NCI-H1048 (cell line): ENCODE measurements at regions not wholly inside any gene's neighbourhood (a gene's known extent, or its start where the extent isn't known, plus 50 kb on each side); places are given as distances from the start of the nearest gene placed in this dataset.
A peak's percentile ranks its signal among the peaks of the same experiment; 100 is the strongest.
"Not testable (repeated sequence)": the region's sequence is repeated elsewhere in the genome, so short reads cannot be mapped to it uniquely, and the experiment has no call there.

ENCODE experiments used
- DNase-seq: peaks from one replicate; lab custom pipeline; 2025; lab: John Stamatoyannopoulos, UW

DNA sequence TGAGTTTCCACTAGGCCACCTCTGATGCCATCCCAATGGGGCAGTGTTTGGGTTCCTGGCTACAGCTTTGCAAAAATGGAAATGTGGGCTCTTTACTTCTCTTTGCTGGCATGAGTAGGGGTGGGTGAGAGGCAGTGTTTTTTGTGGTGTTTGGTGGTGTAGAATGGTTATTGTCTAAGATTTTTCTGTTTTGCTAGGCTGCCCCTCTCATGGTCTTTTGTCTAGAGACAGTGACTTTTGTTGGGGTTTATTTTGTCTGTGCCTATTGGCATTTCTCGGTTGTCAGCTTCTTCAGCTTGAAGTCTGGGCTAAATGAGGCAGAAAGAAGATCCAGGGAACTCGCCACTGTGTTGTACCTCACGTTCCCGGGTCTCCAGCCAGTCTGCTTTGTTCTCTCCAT lies 112.1 kb downstream of the CENPF start:
- no peak for DNase-seq

DNA sequence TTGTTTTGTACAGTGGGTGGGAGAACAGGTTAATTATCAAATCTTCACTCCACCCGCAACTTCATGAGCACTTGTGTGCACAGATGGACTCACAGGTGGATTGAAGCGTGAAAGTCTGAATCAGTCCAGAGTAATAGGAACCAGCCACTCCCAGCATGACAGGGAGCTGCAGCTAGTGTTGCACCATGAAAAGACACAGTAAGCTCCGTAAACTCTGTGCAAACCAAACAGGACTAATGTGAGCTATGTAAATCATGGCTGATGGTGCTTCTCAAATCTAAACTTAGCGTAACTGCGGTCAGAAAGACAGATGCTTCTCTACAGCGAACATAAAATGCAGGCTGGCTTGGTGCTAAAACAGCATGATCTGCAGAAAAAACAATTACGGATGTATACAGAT lies 114.4 kb downstream of the CENPF start:
- DNase-seq = no peak

DNA sequence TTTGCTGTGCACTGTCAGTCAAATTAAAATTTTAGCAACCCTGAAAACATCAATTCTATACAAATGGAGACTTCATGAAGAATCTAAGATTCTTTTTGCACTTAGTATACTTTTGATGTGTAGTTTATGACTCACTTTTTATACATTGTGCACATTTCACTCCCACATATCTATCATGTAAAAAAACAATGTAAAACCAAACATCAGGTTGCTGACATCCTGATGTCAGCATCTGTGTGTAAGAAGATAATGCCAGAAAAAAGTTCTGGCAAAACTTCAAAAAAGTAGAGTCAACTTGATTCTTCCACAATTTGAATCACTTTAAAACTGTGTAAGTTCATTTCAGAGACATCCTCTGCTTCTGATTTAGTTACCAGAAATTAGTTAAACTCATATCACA lies 115.7 kb downstream of the CENPF start:
- DNase-seq = no peak

DNA sequence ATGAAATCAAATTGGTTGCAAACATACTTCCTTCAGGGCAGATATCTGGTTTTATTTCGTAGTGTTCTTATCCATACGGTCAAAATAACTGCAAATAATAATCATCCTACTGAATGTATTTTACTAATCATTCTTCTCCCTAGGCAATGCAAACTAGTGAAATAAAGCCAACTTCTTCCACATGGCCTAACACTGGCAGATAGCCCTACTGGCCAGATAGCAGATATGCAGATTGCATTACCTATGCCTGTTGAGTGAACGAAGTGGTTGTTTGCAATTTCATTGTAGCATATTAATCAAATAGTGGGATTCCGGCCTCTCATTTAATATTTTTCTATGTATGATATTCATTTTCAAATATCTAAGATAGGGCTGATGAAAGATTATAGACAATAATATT lies 116.2 kb downstream of the CENPF start:
- peak; percentile 13 for DNase-seq

DNA sequence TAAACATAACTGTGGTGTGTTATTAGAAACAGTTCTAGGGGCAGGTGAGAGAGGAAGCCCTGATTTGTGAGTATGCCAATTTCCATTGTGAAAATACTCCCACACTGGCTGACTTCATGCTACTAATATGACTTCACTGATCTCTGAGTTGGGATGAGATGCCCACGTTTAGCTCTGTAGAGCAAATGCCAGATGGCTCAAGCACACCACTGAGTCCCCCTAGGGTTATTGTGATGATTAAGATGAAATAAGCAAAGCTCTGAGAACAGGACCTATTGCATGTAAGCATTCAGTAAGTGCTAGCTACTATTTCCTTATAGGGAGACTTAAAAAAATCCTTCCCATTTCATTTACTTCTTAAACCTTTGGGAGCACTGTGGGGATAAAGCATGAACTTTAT lies 117.6 kb downstream of the CENPF start:
- DNase-seq = no peak

DNA sequence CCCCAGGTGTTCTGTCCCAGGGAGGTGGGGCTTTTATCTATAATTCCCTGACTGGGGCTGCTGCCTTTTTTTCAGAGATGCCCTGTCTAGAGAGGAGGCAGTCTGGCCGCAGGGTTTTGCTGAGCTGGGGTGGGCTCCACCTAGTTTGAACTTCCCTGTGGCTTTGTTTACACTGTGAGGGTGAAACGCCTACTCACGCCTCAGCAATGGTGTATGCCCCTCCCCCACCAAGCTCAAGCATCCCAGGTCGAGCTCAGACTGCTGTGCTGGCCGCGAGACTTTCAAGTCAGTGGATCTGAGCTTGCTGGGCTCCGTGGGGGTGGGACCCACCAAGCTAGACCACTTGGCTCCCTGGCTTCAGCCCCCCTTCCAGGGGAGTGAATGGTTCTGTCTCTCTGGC lies 124.3 kb downstream of the CENPF start:
- no peak for DNase-seq

DNA sequence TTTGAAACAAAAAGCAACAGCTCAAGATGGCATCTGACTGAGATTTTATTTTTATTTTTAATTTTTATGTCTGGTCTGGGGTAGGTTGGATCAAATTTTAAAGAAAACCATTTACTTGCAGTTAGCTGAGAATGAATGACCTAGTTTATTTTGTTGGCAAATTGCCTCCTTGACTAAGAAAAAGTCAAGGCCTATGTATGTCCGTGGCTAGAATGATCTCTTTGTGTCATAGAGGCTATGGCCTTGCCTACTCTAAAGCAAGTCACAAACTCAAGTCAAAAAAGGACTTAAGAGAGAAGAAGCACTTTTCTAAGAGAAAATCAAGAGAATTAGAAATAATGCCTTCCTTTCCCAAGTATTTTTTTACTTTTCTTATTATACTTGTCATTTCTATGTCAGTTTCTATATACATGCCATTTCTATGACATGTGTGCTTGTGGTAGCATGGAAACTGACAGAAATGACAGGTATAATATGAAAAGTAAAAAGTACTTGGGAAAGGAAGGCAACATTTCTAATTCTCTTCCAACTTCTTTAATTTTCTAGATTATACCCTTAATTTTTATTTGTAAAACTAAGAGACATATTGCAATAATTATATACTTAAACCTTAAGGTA lies 136.7 kb downstream of the CENPF start:
- no peak for DNase-seq

DNA sequence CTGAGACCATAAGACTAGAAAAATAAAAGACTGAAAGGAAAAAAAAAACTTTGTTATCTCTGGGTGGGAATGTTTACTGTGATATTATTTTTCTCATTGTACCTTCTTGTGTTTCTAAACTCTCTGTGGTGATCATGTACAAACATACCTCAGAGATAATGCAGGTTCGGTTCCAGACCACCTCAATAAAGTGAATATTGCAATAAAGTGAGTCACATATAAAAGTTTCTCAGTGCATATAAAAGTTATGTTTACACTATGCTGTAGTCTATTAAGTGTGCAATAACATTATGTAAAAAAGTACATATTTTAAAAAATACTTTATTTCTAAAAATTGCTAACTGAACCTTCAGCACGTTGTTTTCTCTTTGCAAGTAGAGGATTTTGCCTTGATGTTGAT lies 137.5 kb downstream of the CENPF start:
- DNase-seq = no peak

DNA sequence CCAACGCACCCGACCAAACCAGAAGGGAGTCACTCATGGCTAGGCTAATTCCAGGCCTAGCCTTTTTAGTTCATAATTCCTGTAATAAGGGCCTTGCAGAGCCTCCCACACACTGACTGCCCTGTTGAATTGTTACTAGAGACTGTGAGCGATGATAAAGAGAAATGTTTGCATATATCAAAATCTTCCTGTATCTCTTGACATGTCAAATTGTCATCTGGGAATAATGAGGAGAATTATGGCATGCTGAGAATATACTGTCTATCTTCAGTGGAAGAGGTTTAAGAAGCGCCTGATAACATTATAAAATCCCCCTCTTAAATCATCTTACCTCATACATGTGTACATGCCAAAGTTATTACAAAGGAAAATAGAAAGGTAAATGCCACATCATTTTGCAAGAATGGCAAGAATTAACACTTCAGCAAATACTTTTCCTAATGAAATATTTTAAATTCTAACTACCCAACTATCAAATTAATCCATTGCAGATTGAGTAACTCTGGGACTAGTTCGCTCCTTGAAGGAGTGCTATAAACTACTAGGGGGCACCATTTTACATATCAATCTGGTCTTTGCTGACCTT lies 144.1 kb downstream of the CENPF start:
- no peak for DNase-seq

DNA sequence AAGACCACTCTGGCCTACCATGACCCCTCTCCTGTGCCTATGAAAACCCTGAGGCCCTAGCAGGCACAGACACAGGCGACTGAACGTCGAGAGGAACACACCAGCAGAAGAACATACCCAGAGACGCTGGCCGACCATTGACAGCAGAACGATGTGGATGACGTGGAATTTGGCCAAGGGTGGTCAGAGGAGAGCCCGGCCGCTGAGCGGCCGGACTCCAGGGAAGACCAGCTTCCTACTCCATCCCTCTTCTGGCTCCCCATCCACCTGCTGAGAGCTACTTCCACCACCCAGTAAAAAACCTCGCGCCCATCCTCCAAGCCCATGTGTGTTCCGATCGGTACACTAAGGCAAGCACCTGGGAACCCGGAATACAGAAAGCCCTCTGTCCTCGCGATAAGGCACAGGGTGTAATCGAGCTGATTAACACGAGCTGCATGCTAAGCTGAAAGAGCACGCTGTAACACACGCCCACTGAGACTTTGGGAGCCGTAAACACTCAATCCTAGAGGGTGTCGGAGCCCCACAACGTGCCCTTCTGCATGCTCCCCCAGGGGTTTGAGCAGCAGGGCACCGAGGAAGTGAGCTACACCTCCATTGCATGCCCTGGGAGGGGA lies 150.3 kb downstream of the CENPF start:
- no peak for DNase-seq

DNA sequence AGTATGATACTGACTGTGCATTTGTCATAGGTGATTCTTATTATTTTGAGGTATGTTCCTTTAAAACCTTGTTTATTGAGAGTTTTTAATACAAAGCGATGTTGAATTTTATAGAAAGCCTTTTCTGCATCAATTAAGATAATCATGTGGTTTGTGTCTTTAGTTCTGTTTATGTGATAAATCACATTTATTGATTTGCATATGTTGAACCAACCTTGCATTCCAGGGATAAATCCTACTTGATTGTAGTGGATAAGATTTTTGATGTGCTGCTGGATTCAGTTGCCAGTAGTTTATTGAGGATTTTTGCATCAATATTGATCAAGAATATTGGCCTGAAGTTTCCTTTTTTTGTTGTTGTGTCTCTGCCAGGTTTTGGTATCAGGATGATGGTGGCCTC lies 158.0 kb downstream of the CENPF start:
- DNase-seq = no peak

DNA sequence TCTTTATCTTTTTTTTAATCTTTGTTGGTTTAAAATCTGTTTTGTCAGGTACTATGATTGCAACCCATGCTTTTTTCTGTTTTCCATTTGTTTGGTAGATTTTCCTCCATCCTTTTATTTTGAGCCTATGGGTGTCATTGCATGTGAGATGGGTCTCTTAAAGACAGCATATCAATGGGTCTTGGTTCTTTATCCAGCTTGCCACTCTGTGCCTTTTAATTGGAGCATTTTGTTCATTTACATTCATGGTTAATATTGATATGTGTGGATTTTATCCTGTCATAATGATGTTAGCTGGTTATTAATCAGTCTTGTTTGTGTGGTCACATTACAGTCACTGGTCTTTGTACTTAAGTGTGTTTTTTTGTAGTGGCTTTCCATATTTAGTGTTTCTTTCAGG lies 159.9 kb downstream of the CENPF start:
- DNase-seq = no peak

DNA sequence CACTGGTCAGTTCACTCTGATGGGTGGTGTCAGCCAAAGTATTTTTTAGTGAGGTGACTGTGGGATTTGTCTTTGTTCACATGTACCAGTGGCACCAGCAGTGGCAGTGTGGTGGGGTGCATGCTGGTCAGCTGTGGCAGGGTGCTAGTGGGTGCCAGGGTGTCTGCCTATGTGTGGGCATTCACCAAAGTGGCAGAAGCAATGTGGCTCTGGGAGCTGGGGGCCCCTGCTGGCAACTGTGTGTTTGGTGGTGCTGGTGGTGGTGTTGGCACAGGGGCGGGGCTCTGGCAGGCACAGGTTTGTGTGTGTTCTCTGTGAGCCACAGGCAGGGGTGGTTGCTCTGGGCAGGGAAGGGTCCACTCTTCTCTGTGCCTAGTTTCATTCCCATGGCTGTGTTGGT lies 161.5 kb downstream of the CENPF start:
- DNase-seq = no peak

DNA sequence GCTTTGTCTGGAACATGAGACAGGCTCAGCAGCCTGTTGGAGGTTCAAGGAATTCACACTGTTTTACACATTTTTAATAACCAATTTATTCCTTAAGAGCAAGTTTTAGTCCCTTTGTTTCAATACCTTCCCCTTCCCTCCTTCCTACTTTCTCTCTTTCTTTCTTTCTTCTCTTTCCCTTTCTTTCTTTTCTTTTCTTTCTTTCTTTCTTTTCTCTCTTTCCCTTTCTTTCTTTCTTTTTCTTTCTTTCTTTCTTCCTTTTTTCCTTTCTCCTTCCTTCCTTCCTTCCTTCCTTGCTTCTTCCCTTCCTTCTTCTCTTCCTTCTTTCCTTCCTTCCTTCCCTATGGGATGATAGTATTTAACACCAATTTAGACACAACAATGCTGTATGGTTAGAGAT lies 164.2 kb downstream of the CENPF start:
- DNase-seq = no peak

DNA sequence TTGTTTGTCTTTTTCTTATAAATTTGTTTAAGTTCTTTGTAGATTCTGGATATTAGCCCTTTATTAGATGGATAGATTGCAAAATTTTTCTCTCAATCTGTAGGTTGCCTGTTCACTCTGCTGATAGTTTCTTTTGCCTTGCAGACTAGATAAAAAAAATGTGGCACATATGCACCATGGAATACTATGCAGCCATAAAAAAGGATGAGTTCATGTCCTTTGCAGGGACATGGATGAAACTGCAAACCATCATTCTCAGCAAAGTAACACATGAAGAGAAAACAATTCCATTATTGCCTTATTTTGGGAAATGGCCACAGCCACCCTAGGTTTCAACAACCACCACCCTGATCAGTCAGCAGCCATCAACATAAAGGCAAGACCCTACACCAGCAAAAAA lies 166.7 kb downstream of the CENPF start:
- DNase-seq = not testable (repeated sequence)

DNA sequence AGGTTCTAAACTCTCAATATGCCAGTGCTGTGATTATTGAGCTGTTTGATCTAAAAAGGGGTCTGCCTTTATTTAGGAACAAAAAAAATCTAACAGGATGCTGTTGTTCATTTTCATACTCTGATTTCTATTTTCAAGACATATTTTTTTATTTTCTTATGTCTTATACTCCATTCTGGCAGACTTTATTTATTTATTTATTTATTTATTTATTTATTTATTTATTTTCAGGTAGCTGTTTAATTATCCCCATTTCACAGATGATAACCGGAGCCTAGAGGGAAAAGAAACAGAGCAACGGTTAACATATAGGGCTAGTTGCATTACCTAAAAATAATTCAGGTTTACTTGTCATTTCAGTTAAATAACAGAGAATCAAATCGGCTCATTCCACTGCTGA lies 174.4 kb downstream of the CENPF start:
- no peak for DNase-seq

DNA sequence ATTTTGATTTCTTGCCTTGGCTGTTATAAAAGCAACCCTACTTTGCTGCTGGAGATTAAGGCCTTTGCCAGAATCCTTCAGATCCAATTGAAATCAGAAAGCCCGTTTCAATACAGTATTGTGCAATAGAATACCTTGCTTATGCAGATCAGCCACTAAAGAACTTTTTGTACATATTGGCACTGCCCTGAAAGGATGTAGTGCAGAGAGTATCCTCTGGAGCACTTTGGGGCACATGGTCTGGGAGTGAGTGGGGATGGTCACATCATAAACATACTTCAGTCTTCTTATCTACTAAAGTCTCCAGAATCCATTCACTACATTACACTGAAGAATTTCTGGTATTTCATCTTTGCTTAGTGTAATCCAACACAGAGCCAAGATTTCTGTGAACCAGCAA lies 189.0 kb downstream of the CENPF start:
- no peak for DNase-seq

DNA sequence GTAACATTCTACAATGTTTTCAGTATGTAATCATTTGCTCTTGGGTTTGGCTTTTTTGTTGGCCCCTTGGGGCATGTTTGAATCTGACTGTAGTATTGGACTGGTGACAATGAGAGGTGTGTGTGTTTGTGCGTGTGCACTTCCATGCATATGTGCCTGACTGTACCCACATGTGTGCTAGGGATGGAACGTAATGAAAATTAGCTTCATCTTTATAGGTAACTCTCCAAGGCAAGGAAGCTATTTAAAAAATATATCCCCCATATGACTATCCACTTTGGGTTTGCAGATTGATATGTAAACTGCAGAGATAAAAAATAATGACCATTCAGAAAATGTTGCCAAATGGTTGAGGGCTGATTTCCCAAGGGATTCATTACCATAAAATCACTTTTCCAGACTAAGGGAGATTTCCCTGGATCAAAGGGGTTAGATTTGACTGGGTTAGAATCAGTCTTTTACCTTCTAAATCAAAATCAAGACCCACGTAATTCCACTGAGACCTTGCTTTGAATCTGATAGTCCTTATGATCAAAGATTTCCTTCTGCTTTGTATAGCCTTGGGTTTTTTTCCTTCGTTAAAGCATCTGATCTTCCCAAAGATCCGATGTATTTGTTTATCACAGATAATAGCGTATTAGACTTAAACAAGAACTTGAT lies 189.7 kb downstream of the CENPF start:
- DNase-seq = no peak

DNA sequence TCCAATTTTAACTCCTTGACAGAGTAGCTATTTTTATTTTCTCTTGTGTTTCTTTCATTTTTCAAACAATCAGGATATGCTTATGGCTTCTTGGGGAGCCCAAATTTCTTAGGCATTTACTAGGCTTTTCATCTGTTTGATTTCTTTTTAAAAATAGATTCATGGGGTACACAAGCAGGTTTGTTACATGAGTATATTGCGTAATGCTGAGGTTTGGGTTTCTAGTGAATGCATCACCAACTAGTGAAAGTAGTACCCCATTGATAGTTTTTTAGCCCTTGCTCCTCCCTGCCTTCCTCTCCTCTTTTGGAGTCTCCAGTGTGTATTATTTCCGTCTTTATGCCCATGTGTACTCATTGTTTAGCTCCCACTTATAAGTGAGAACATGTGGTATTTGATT lies 190.7 kb downstream of the CENPF start:
- no peak for DNase-seq

DNA sequence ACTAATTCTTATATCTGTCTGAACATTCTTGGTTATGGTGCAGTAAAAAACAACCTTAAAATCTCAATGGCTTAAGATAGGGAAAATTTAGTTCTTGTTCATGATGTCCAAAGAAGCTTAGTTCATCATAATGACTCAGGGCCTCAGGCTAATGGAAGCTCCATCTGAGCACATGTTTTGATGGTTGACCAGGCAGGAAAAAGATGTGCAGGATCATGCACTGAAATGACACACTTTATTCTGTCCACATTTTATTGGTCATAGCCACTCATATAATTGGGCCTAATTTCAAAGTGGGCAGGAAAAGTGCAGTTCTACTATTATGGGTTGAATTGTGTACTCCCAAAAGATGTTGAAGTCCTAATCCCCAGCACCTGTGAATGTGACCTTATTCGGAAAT lies 198.2 kb downstream of the CENPF start:
- no peak for DNase-seq

DNA sequence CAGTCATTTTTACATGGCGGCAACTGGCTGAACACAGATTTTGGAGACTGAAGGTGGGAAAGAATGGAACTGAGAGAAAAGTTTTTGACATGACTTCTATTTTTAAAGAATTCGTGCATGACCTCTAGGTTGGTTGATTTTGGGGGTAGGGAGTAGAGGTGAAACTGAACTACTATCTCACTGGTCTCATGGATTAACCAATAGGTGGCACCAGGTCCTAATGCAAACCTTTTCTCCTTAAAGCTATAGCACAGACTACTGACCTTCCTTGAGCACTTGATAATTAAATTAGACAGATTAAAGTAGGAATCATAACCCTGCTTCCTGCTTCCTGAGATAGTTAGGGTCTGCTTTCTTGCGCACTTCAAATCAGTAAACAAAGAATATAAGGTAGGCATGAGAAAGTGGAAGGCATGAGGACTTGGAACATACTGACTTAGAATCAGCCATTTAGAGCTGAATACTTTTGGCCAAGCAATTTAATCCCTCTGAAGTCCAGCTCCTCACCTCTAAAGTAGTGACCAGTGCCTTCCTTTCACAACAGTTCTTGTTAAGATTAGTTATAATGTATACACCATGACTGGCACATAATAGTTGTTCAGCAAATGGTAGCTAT lies 206.0 kb downstream of the CENPF start:
- no peak for DNase-seq

DNA sequence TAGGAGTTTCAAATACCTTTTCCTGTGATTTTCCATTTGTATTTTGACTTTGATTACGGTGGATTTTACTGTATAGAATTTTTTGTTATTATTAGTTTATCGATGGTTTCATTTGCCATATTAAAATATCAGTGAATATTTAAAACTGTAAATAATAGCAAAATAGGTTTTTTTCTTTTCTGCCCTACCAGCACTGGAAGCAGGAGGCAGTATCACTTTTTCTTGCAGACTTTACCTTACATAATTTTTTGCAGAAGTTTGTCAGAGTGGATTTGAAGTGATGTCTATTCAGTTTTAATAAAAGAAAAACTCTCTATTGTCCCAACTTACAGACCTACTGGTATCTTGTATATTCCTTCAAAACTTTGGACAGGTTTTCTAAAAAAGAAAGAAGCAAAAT lies 213.6 kb downstream of the CENPF start:
- DNase-seq = no peak
